Peyer's patch (tissue), 4 donors: ENCODE measurements at regions not wholly inside any gene's neighbourhood (a gene's known extent, or its start where the extent isn't known, plus 50 kb on each side); places are given as distances from the start of the nearest gene placed in this dataset.

ENCODE experiments used
- DNase-seq, 3 donors: peaks; one replicate each; pipeline ENCODE4 v3.0.0-alpha.2; 2017 to 2019
- H3K27ac ChIP-seq, 4 donors: fragments of 200-600 bp; sonication (generic); one replicate each; pipeline ENCODE4 v1.5.1; 2016 to 2019
- H3K27me3 ChIP-seq, 2 donors: fragments of 200-600 bp; sonication (generic); one replicate each; pipeline ENCODE4 v1.5.1; 2019
- H3K36me3 ChIP-seq, 3 donors: fragments of 200-600 bp; sonication (generic); one replicate each; pipeline ENCODE4 v1.5.1; 2016 to 2019
- H3K4me1 ChIP-seq, 4 donors: fragments of 200-600 bp; sonication (generic); one replicate each; pipeline ENCODE4 v1.5.1; 2016 to 2019
- H3K4me3 ChIP-seq, 4 donors: fragments of 200-600 bp; sonication (generic); 1 replicate in 3 of 4; 2 replicates in 1 of 4; pipeline ENCODE4 v1.5.1; 2016 to 2019; ENCODE audit warnings: mild to moderate bottlenecking in 1 of 4
- H3K9me3 ChIP-seq, 4 donors: fragments of 200-600 bp; sonication (generic); one replicate each; pipeline ENCODE4 v1.5.1; 2016 to 2019; ENCODE audit warnings: mild to moderate bottlenecking in 1 of 4
- POLR2A ChIP-seq, 2 donors: fragments of 450-650 bp; IDR thresholded peaks; one replicate each; pipeline ENCODE4 v1.5.1; 2017; ENCODE audit warnings: antibody characterized with exemption in 2 of 2, mild to moderate bottlenecking in 2 of 2, moderate library complexity in 2 of 2
- TF ChIP-seq, protein P1 (sequence below), 6 experiments: fragments of 450-650 bp in 4 of 6; fragments of 200-600 bp in 2 of 6; sonication (generic) in 1 of 6; IDR thresholded peaks; one replicate each; pipeline ENCODE4 v1.5.1; 2017 to 2019; ENCODE audit warnings: antibody characterized with exemption in 6 of 6, mild to moderate bottlenecking in 3 of 6, moderate library complexity in 1 of 6

DNA sequence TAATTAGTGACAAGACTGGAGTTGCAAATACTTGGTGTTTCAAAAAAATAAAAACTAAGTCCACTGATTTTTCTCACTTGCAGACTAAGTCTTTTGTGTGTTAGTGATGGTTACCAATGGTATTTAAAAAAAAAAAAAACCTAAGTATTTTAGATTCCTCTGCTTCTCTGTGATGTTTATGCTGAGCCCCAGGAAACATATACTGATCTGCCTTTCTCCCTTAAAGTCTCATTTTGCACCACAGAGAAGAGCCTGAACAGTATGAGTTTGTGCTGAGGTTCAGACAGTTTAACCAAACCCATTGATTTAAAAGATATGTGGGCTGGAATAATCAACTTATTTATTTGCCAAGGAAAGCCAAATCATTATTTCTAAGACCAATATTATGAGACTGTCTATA is 1305.0 kb downstream of the PCDH18 start:
- Histone ChIP-seq H3K4me3 (no peak overlapping the region), H3K36me3 (no peaks in the 10 kb centered on the region), H3K27me3 (no peaks in the 10 kb centered on the region), H3K27ac (no peak overlapping the region), H3K9me3 (no peaks in the 10 kb centered on the region), H3K4me1 (no peaks in the 10 kb centered on the region)
- no peak for DNase-seq
- TF ChIP-seq, protein P1, sequence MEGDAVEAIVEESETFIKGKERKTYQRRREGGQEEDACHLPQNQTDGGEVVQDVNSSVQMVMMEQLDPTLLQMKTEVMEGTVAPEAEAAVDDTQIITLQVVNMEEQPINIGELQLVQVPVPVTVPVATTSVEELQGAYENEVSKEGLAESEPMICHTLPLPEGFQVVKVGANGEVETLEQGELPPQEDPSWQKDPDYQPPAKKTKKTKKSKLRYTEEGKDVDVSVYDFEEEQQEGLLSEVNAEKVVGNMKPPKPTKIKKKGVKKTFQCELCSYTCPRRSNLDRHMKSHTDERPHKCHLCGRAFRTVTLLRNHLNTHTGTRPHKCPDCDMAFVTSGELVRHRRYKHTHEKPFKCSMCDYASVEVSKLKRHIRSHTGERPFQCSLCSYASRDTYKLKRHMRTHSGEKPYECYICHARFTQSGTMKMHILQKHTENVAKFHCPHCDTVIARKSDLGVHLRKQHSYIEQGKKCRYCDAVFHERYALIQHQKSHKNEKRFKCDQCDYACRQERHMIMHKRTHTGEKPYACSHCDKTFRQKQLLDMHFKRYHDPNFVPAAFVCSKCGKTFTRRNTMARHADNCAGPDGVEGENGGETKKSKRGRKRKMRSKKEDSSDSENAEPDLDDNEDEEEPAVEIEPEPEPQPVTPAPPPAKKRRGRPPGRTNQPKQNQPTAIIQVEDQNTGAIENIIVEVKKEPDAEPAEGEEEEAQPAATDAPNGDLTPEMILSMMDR (IDR thresholded peaks at IDR 0.05), result no peak
- TF ChIP-seq POLR2A (IDR thresholded peaks at IDR 0.05), result no peak

DNA sequence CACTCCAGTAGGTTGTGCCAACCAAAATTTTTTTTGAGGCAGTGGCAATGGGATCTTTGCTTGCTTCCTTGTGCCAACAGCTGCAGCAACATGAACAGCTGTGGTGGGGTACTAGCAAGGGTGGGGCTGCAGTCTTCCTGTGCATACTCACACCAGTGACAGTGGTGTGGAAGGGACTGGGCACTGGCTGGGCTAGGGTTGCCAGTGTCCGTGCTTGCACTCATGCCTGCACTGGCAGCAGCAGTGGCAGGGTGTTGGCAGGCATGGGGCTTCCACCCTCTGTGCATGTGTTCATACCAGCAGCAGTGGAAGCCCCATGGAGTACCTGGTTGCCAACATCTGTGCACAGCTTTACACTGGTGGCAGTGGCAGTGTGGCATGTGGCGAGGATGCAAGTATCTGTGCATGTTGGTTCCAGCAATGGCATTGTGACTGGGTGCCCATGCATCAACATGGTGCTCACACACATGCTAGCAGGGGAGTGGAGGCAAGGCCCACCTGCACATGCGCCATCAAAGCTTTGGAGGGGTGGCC is 1312.6 kb downstream of the PCDH18 start:
- Histone ChIP-seq H3K4me1 (no peaks in the 10 kb centered on the region), H3K27me3 (no peaks in the 10 kb centered on the region), H3K9me3 (no peaks in the 10 kb centered on the region), H3K4me3 (no peak overlapping the region), H3K36me3 (no peaks in the 10 kb centered on the region), H3K27ac (no peak overlapping the region)
- no peak for DNase-seq
- TF ChIP-seq, protein P1 (IDR thresholded peaks at IDR 0.05), result no peak
- TF ChIP-seq POLR2A (IDR thresholded peaks at IDR 0.05), result no peak

DNA sequence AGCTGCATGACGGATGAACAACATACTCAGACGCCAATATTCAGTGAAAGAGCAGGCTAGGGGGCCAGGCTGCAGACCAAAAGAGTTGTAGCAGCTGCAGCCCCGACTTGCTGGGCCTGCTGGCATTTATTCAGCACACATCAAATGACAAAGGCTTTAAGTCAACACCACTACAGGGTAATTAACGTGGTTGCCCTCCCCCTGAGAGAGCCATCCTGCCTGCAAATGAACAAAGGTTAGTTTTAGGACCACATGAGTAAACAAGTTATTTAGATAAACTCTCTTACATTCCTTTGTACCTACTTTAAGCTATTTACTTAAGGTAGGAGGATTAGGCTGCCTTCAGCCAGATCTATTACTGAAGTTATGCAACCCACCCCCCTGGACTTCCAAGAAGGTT is 1329.1 kb downstream of the PCDH18 start:
- TF ChIP-seq, protein P1 (IDR thresholded peaks at IDR 0.05), result no peak
- TF ChIP-seq POLR2A (IDR thresholded peaks at IDR 0.05), result no peak
- no peak overlapping the region for H3K4me3 ChIP-seq
- no peak overlapping the region for H3K27ac ChIP-seq
- no peak for DNase-seq
- no peaks in the 10 kb centered on the region for H3K4me1 ChIP-seq
- no peaks in the 10 kb centered on the region for H3K9me3 ChIP-seq
- H3K36me3 ChIP-seq, result no peaks in the 10 kb centered on the region
- H3K27me3 ChIP-seq, result no peaks in the 10 kb centered on the region

DNA sequence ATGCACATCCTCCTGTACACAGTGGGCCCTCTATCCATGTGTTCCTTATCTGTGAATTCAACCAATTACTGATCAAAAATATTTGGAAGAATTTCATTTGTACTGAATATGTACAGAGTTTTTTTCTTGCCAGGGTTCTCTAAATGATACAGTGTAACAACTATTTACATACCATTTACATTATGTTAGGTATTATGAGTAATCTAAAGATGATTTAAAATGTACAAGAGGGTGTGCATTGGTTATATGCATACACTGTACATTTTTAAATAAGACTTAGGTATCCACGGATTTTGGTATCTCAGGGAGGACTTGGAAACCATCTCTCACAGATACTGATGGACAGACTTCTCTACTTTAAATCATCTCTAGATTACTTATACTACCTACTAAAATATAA is 1333.9 kb downstream of the PCDH18 start:
- H3K27ac ChIP-seq, result no peak overlapping the region
- H3K27me3 ChIP-seq, result no peaks in the 10 kb centered on the region
- H3K4me3 ChIP-seq, result no peak overlapping the region
- no peaks in the 10 kb centered on the region for H3K4me1 ChIP-seq
- no peak for DNase-seq
- TF ChIP-seq, protein P1 (IDR thresholded peaks at IDR 0.05), result no peak
- no peak for TF ChIP-seq POLR2A (IDR thresholded peaks at IDR 0.05)
- H3K9me3 ChIP-seq, result peaks cover 0 to 4% (median 0%) of the 10 kb centered on the region in 4 donors
- H3K36me3 ChIP-seq, result no peaks in the 10 kb centered on the region

DNA sequence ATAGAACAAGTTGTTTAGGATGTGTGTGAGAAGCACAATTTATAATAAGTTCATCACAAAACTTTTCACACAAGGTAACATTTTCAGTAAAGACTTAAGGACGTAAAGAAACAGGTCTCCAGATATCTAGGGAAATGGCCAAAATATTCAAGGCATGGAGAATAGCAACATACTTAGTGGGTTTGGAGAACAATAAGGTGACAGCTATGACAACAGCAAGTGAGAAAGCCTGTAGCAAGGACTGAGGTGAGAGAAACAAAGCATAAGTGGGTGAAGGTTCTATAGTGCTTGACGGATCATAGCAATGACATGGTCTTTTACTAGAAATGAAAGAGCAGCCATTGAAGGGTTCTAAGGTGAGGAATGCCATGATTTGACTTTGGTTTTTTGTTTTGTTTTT is 1337.3 kb downstream of the PCDH18 start:
- TF ChIP-seq, protein P1 (IDR thresholded peaks at IDR 0.05), result no peak
- TF ChIP-seq POLR2A (IDR thresholded peaks at IDR 0.05), result no peak
- H3K4me3 ChIP-seq, result no peak overlapping the region
- H3K36me3 ChIP-seq, result no peaks in the 10 kb centered on the region
- no peaks in the 10 kb centered on the region for H3K27me3 ChIP-seq
- H3K27ac ChIP-seq, result no peak overlapping the region
- DNase-seq, result no peak
- H3K4me1 ChIP-seq, result no peaks in the 10 kb centered on the region
- peaks cover 0 to 4% (median 0%) of the 10 kb centered on the region in 4 donors for H3K9me3 ChIP-seq

DNA sequence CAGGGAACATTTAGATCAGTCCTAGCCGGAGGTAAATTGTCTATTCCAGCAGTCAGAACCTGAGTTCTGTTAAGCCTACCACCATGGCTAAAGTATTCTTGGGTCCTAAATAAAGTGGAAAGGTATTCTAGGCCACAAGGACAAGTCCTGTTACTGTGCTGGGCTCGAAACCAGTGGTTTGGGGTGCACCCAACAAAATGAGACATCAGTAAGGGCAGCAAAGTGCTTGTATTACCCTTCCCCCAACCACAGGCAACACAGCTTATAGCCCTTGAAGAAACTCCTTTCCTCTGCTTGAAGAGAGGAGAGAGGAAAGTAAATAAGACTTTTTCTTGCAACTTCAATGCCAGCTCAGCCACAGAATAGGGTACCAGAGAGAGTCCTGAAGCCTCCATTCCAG is 1345.6 kb downstream of the PCDH18 start:
- DNase-seq, result no peak
- no peak for TF ChIP-seq POLR2A (IDR thresholded peaks at IDR 0.05)
- TF ChIP-seq, protein P1 (IDR thresholded peaks at IDR 0.05), result no peak
- H3K4me3 ChIP-seq, result no peak overlapping the region
- no peaks in the 10 kb centered on the region for H3K36me3 ChIP-seq
- no peaks in the 10 kb centered on the region for H3K27me3 ChIP-seq
- H3K9me3 ChIP-seq, result no peaks in the 10 kb centered on the region
- H3K27ac ChIP-seq, result no peak overlapping the region
- H3K4me1 ChIP-seq, result no peaks in the 10 kb centered on the region
